Activated CD4-positive, CD25-positive, alpha-beta regulatory T cell treated with anti-CD3 and anti-CD28 coated beads, Interleukin-2, amount 50 U/mL, for 16 hours (primary cell): ENCODE measurements at regions not wholly inside any gene's neighbourhood (a gene's known extent, or its start where the extent isn't known, plus 50 kb on each side); places are given as distances from the start of the nearest gene placed in this dataset.

Experiments used
- DNase-seq: peaks from one replicate; pipeline ENCODE4 v3.0.0-alpha.2; 2020; ENCODE audit warnings: low read depth, low spot score

DNA sequence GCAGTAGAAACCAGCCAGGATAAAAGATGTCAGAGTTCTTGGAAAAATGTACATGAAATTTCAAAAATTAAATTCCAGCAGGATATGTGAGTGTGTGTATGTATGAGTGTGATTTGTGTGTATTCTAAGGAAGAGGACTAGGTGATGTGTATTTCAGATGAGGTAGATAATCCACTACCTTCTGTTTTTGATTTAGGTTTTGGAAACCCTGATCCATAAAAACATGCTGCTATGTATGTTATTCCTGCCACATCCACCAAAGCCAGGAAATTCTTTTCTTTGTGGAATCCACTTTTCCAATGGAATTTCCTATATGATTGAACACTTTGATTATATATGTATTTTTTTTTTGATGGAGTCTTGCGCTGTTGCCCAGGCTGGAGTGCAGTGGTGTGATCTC, 276.9 kb downstream of the UQCRFS1 start:
- no peak for DNase-seq

DNA sequence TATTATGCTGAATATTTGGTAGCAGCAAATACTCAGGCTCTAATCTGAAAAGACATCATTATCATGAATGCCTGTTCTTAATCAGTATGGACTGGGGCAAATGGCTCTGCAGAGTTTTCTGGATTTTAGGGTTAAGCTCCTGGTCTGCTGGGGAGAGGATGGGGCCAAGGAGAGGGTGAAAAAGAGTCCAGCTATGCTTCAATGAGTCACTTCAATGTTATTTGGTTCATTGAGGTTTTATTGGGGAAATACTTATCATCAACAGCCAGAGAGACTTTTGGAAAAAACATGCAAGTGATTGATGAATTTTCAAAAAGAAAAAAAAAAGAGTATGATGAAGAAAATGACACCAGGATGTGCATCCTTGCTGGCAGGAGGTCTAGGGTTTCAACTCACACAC, 278.3 kb downstream of the UQCRFS1 start:
- no peak for DNase-seq

DNA sequence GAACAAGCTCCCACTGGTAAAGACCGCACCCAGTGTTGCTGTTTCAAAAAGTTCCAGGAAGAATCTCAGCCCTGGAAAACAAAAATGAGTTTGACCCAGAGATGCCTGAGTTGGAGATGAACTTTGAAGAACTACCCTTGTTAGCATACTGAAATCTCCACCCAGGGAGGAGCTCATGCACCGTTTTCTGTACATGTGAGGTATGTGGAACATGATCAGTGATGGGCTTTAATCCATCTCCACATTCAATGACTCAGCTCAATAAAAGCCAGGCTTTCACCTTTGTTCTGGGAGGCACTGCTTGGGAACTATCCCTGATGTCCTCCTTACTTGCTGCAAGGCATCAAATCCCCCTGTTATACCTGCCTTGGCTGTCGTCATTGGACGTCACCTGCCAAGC, 279.9 kb downstream of the UQCRFS1 start:
- DNase-seq: no peak

DNA sequence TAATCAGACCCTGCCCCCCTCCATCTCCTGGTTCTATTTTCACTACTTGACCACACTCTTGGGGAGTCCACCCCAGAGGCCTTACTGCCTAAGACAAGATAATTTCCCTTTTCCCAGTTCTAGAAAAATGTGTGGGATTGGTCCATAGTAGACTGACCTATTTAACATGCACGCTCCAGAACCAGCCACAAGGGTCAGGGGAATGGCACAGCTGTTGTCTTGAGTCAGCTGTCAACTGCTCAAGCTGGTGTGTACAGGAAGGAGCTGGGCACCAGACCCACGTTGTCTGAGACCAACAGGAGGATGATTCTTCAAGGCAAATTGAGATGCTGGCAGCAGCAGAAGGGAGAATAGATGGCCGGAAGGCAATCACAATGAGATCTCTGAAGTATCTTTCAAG, 280.5 kb downstream of the UQCRFS1 start:
- no peak for DNase-seq

DNA sequence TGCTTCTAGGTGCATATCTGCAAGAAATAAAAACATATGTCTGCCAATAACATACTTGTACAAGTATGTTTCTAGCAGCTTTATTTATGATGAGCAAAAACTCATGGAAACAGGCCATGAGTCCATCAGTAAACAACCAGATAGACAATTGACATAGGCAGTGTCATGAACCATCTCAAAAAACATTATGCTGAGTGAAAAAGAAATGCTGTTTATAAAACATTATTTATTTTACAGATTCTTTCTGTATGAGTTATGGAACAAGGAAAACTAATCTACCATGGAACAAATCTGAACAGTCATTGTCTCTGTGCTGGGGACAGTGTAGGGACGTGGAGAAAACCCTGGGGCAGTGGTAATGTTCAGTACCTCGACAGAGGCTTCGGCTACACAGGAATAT, 283.9 kb downstream of the UQCRFS1 start:
- DNase-seq: no peak

DNA sequence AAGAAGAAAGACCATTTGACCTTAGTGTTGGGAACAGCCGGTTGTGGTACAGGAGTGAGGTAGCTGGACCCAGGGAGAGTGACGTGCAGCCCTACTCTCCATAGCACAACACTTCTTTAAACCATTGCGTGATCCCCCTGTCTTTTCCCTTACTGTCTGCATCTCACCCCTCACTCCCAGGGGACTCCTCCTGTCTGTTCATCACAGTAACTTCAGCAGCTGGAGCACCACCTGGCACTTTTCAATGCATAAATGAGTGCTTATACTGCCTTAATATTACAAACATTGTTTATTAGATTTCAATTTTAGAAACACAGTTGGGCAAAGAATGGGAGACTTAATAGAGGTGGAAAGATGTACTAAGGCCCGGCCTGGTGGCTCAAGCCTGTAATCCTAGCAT, 285.5 kb downstream of the UQCRFS1 start:
- DNase-seq: no peak

DNA sequence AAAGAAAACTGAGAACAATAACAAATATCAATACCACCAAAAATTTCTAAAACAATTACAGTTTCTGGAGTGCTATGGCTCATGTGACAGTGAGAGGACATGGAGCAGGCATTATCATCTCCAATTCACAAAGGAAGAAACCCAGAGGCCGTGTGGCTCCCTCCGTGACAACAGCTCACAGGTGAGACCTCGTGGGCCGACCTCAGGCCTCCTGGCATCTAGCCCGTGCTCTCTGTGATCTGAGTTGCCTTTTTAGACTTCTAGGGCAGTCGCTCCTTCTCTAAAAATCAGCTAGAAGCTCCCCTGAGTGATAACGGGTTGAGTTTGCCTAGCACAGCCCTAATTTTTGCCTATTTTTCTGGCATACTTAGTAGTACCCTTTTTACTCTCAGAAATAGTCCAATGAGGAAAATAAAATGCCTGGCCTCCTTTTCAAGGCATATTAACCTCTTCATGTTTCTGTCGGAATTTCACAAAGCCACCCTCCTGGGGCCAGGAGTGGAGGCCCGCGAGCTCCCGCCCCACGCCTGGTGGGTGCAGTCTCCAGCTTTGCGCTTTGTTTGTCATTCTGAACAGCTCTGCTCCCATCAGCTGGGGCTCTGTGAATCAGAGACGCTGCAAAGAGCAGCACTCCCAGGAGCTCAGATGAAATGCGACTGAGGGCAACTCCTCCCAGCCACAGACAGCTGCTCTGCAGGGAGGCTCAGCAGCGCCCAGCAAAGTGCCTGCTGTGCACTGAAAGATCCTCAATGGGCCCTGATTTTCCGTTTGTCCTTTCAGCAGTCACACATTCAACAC, 292.5 kb downstream of the UQCRFS1 start:
- DNase-seq: no peak

DNA sequence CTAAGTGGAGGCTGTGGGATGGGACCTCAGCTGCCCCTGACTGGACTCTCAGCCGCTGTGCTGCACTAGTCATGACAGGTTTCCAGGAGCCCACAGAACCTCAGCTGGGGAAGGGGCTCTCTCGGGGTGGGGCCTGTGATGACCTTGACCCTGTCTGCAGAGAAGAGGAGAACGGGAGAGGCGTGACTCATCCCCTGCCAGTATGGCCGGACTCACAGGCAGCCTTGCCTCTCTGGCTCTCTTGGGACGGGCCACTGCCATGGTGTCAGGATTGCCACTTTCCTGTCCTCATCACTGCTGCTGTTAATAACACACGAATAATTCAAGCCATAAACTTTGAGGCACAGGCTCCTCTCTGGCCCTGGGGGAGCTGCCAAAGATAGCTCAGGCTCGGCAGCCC, 295.3 kb downstream of the UQCRFS1 start:
- no peak for DNase-seq

DNA sequence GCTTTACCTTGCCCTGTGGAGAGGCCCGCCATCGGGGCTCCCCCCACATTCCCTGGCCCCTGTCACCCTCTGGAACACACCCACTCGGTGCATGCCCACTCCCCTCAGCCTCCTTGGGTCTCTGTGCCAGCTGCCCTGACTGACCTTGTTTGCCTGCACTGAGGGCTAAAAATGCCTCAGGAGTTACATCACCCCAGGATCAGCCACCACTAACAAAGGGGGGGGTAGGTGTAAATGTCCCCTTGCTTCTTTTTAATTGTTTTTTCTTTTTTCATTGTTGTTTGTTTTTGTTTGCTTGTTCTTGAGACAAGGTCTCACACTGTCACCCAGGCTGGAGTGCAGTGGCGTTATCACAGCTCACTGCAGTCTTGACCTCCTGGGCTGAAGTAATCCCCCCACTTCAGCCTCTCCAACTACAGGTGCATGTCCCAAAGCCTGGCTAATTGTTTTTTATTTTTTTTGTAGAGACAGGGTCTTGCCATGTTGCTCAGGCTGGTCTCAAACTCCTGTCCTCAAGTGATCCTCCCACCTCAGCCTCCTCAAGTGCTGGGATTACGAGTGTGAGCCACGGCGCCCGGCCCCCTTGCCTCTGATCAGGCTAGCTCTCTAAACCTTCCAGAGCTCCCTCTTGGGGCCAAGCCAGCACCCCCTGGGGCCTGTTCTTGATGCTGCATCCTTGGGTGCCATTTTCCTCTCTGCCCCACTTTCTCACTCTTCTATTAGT, 297.1 kb downstream of the UQCRFS1 start:
- no peak for DNase-seq

DNA sequence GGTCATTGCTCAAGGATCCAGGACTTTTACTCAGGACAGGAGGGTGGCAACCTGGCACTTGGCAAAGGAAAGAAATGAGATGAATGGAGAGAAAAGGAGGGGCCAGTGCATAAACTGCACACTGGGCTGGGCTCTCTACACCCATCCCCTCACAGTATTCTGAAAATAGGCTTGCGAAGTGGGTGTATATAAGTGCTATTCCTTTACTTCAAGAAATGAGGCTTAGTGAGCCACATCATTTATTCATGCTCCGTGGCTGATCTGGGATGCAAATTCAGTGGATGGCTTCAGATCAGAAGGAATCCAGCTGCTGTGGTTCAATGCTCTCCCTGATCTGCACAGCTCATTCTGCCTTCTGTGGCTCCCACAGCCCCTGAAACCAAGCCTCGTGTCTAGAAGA, 297.7 kb downstream of the UQCRFS1 start:
- DNase-seq: no peak

DNA sequence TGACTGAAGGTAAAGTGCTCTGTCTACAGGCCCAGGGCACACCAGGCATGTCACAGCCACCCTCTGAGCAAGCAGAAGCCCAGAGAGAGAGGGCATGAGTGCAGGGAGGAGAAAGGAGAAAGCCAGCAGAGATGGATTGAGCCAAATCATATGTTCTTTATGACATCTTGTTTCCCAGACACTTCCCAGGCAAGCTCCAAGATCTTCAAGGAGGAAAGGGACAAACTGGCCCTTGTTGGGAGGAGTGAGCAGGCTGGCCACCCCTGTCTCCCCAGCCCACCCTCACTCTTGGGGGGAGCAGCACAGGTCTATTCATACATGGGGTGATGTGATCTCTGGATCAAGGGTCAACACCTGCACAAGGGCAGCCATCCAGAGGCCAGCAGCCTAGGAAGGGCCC, 298.8 kb downstream of the UQCRFS1 start:
- DNase-seq: no peak

DNA sequence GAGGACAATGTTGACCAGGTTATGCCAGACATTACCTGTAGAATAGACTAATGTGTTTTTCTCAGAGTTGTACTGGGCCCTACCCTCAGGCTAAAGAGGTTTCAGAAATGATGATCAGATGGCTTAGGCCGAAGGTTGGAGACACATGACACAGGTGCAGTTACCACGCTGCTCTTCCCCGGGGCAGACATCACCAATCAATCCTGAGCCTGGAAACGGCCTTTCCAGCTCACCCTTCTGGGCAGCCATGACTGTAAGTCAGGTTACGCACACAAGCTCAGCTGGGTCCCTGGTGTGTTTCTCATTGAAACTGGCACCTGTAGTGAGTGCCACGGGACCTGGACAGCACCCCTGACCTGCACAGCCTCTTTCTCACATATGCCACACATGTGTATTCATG, 299.3 kb downstream of the UQCRFS1 start:
- DNase-seq: no peak

DNA sequence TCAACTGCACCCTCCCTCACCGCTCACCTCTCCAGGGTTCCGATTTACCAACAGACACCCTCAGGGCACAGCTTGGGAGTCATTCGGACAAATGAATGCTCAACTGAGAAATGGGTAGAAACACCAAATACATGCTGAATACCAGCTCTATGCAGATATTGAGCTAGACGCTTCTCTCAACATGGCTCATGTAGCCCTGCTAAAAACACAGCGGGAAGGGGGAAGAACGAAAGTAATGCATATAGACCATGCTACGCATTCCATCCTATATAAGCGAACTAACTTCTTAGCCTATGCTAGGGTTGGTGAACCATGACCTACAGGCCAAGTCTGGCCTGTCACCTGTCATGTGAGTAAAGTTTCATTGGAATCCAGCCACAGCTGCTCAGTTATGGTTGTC, 304.0 kb downstream of the UQCRFS1 start:
- no peak for DNase-seq

DNA sequence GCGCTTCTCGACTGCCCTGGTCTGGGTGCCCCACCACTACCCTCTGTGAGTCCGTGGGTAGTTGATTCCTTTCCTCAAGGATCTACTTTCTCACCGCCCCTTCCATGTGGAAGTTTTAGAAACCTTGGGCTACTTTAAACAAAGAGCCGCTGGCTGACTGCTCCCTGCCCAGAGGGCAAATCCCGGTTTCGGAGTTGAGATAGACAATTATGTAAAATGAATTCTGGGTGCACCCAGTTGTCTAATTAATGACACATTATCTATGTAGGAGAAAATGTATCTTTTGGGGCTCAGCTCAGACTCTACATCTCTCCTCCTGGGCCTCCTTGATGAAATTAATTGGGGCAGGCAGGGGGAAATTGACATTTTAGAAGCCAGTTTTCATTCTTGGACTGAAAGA, 305.4 kb downstream of the UQCRFS1 start:
- DNase-seq: no peak

DNA sequence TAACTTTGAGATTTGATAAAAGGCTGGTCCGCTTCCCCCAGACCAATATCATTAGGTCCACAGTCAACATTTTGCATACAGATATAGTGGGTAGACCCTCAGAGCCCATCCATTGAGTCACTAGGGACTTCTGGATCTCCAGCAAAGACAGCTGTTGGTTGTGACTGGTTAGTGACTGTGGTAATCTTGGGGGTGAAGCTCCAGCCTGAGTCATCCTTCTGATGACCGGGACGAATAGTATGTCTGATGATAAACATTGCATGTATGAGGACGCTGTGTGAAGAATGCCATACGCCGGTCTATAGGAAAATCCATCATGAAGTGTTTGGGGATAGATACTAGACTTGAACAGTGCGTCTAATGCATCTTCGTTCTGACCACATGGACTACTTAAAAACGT, 307.0 kb downstream of the UQCRFS1 start:
- no peak for DNase-seq

DNA sequence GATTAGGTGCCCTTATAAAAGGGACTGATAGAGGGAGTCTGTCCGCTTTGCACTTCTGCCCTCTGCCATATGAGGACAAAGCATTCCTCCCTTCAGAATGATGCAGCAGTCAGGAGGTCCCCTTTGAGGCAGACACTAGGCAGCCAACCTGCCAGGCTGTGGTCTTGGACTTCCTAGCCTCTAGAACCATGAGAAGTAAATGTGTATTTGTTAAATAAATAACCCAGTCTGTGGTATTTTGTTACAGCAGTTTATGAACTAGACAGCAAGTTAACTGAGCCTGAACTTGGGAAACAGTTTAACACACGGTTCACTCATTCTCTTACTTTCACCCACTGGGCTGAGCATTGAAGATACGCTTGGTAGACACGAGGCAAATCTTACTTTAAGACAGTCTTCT, 313.2 kb downstream of the UQCRFS1 start:
- no peak for DNase-seq

DNA sequence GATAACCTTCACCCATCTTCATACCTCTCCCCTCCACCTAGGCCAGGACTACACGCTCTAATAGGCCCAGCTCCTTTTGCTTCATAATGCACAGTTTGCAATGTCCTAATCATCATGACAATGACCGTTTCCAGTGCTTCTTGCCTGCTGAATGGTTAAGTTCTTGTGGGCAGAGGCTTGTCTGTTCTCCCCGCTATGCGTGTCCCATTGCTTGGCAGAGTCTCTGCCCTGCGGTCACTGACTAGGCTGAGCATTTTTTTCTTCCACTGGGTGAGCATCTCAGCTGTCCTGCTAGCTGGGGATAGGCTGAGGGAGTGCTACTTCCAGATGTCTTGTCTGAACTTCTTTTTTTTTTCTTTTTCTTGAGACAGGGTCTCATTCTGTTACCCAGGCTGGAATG, 314.7 kb downstream of the UQCRFS1 start:
- DNase-seq: no peak

DNA sequence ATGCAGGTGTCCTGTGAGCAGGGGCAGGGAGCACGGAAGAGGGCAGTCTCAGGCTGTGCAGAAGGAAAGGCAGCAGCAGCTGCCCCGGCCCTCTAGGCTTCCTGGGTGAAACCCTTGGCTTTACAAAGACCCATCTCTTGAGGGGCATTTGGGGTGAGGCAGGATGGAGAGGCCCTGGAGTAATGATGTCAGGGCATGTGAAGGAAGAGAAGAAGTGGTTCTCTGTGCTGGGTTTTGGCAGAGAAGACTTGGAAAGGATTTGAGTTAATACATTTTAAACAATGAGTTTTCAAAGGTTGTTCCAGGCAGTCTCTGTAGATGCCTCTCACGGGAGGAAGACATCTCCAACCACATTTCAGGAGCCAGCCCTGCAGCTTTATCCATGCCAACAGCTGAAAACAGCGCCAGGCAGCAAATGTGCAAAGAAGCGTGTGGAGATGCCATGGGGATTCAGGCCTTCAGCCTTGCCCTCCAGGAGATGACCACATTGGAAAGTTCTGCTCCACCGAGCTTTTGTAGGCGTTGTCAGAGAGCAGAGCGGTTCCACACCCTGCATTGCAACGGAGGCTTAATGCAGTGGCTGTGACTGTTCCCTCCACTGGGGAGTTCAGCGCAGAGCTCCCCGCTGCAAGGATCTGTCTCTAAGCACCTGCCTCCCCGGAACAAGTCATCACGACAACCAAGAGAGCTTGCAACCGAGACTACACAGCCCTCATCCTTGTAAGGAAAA, 322.8 kb downstream of the UQCRFS1 start:
- no peak for DNase-seq

DNA sequence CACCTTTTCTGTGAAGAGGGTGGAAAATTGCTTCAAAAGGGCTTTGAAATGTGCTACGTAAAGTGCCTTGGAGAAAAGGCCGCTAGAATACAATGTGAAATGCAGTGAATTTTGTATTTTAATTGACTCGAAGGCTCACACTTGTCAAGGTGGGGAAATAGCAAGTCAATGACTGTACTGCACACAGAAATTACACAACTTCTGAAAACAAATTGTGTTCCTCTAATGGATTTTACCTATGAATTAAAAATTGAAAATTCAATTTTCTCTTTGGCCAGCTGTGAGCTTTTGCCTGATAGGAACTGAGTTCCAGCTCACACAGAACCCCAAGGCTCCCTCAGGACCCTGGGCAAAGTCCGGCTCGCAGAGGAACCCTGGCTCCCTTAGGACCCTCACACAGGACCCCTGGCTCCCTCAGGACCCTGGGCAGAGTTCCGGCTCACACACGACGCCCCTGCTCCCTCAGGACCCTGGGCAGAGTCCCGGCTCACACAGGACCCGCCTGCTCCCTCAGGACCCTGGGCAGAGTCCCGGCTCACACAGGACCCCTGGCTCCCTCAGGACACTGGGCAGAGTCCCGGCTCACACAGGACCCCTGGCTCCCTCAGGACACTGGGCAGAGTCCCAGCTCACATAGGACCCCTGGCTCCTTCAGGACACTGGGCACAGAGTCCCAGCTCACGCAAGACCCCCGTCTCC, 324.9 kb downstream of the UQCRFS1 start:
- no peak for DNase-seq

DNA sequence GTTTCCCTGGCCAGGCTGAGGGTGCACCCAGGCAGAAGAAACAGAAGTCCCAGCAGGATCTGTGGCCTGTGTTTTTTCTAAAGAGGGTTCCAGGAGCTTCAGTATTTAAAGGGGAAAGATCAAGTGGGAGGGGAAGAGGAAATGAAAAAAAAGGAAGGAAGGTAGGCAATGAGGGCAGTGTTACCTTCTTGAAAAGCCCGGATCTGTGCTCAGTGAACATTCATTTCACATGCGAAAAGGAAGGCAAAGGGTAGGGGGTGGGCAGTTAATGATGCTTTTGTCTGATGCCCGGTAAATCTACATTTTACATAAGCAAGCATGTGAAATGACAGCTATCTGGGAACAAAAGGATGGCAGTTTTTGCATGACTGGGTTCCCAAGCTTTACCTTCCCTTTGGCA, 326.2 kb downstream of the UQCRFS1 start:
- no peak for DNase-seq

DNA sequence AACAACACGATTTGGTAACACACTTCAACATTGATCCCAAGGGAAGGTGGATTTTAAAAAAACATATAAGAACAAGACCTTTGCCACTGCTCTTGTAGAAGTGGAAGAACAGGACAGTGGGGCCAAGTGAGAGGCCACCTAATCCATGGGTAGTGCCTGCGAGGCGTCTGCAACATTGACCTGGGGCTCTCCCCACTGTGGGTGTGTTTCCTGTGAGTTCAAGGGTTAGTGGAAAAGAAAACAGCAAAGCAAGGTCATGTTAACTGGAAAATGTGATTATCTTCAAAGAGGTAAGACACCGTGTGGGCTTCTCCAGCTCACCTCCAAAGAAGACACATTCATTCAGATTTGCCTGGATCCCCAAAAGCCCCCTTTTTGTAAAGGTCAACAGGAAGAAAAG, 327.0 kb downstream of the UQCRFS1 start:
- DNase-seq: no peak
